Spleen (tissue), 11 donors: ENCODE measurements at regions not wholly inside any gene's neighbourhood (a gene's known extent, or its start where the extent isn't known, plus 50 kb on each side); places are given as distances from the start of the nearest gene placed in this dataset.

Experiments
- DNase-seq: peaks from one replicate; pipeline ENCODE4 v3.0.0-alpha.2; 2020
- H3K27ac ChIP-seq, 8 donors: fragments of 200-600 bp; sonication (generic) in 7 of 8; 1 replicate in 4 of 8; 2 replicates in 4 of 8; pipeline versions ENCODE4 v1.5.0 to v1.8.0; 2016 to 2021; ENCODE audit warnings: inconsistent platforms in 4 of 8, mild to moderate bottlenecking in 4 of 8, moderate library complexity in 1 of 8
- H3K27me3 ChIP-seq, 7 donors: fragments of 200-600 bp; sonication (generic) in 6 of 7; replicated peaks in 1 of 7; 1 replicate in 4 of 7; 2 replicates in 3 of 7; pipeline versions ENCODE4 v1.5.0 to v1.8.0; 2016 to 2021; ENCODE audit warnings: inconsistent platforms in 3 of 7, mild to moderate bottlenecking in 1 of 7
- H3K36me3 ChIP-seq, 6 donors: fragments of 200-600 bp; sonication (generic) in 5 of 6; 1 replicate in 4 of 6; 2 replicates in 2 of 6; pipeline versions ENCODE4 v1.5.0 to v1.8.0; 2016 to 2021; ENCODE audit warnings: inconsistent platforms in 2 of 6
- H3K4me1 ChIP-seq, 6 donors: fragments of 200-600 bp; sonication (generic) in 5 of 6; 1 replicate in 3 of 6; 2 replicates in 3 of 6; pipeline versions ENCODE4 v1.5.0 to v1.8.0; 2016 to 2021; ENCODE audit warnings: inconsistent platforms in 3 of 6
- H3K4me3 ChIP-seq, 8 donors: fragments of 200-600 bp; sonication (generic) in 7 of 8; 1 replicate in 4 of 8; 2 replicates in 4 of 8; pipeline versions ENCODE4 v1.5.0 to v1.8.0; 2016 to 2021; ENCODE audit warnings: inconsistent platforms in 4 of 8, mild to moderate bottlenecking in 4 of 8, moderate library complexity in 2 of 8
- H3K9me3 ChIP-seq, 8 donors: fragments of 200-600 bp; sonication (generic) in 7 of 8; 1 replicate in 4 of 8; 2 replicates in 4 of 8; pipeline versions ENCODE4 v1.5.0 to v1.8.0; 2016 to 2021; ENCODE audit warnings: inconsistent platforms in 4 of 8
- POLR2A ChIP-seq, 3 donors: fragments of 450-650 bp; IDR thresholded peaks; one replicate each; pipeline ENCODE4 v1.5.1; 2017; ENCODE audit warnings: antibody characterized with exemption in 3 of 3, mild to moderate bottlenecking in 1 of 3
- POLR2AphosphoS5 ChIP-seq, 3 donors: sonication (generic); formaldehyde crosslinking; IDR thresholded peaks; one replicate each; pipeline ENCODE4 v1.5.1; 2017; ENCODE audit warnings: antibody characterized with exemption in 3 of 3
- WGBS, 5 donors: extraction: QIAGEN DNeasy Blood & Tissue Kit in 3 of 5; methylation state at CpG; one replicate each; pipeline versions ENCODE4 v1.1.5 to v1.1.7; 2013 to 2018; 5-methylcytosine and 5-hydroxymethylcytosine counted together
- intact Hi-C: fragments of 100-400 bp; cut with DNase I; formaldehyde crosslinking; loops from one replicate; pipeline ENCODE4 v1.15.0; 2023; ENCODE audit warnings: low total_unique reads
- TF ChIP-seq, protein P1 (sequence below), 11 experiments: fragments of 200-600 bp in 7 of 11; fragments of 450-650 bp in 4 of 11; sonication (generic) in 4 of 11; IDR thresholded peaks in 8 of 11; conservative IDR thresholded peaks in 3 of 11; 1 replicate in 7 of 11; 2 replicates in 4 of 11; pipeline versions ENCODE4 v1.4.0 to v1.8.0; 2016 to 2021; ENCODE audit warnings: antibody characterized with exemption in 11 of 11, inconsistent platforms in 4 of 11, mild to moderate bottlenecking in 1 of 11
- donor health status: healthy with polysubstance abuse.
- donor health status: DM: no; HTN: no; CAD: no; lungs with moderate emphysema.
- donor health status: DM: no; HTN: no; CAD: no.
- donor health status: Bipolar disorder and iron deficiency.
- donor health status: healthy.
- donor health status: DM: no; HTN: no; CAD: no.
- donor health status: DM: yes; HTN: yes; CAD: no.

- intact Hi-C loops: no loop called here
- WGBS, 5 donors: 80 to 93% (median 91%) methylated on average over 2 of the region's 2 CpGs
- Histone ChIP-seq H3K9me3 (no peaks in the 10 kb centered on the region), H3K36me3 (no peaks in the 10 kb centered on the region), H3K27me3 (no peaks in the 10 kb centered on the region), H3K27ac (no peak overlapping the region), H3K4me1 (no peaks in the 10 kb centered on the region), H3K4me3 (no peak overlapping the region)
- TF ChIP-seq POLR2A (IDR thresholded peaks at IDR 0.05) (no peak), POLR2AphosphoS5 (IDR thresholded peaks at IDR 0.05) (no peak)
- TF ChIP-seq, protein P1, sequence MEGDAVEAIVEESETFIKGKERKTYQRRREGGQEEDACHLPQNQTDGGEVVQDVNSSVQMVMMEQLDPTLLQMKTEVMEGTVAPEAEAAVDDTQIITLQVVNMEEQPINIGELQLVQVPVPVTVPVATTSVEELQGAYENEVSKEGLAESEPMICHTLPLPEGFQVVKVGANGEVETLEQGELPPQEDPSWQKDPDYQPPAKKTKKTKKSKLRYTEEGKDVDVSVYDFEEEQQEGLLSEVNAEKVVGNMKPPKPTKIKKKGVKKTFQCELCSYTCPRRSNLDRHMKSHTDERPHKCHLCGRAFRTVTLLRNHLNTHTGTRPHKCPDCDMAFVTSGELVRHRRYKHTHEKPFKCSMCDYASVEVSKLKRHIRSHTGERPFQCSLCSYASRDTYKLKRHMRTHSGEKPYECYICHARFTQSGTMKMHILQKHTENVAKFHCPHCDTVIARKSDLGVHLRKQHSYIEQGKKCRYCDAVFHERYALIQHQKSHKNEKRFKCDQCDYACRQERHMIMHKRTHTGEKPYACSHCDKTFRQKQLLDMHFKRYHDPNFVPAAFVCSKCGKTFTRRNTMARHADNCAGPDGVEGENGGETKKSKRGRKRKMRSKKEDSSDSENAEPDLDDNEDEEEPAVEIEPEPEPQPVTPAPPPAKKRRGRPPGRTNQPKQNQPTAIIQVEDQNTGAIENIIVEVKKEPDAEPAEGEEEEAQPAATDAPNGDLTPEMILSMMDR (IDR thresholded peaks at IDR 0.05 in 8 of 11, conservative IDR thresholded peaks at IDR 0.05 in 3 of 11): no peak
- DNase-seq: no peak
Observed at GRCh38 chr12:65665817-65666216, 158.5 kb upstream of the HMGA2 start.

GRCh38 chr12:65666876-65667275, 157.4 kb upstream of the HMGA2 start:
- Histone ChIP-seq H3K4me1 (no peaks in the 10 kb centered on the region), H3K4me3 (no peak overlapping the region), H3K27me3 (no peaks in the 10 kb centered on the region), H3K9me3 (no peaks in the 10 kb centered on the region), H3K27ac (no peak overlapping the region), H3K36me3 (no peaks in the 10 kb centered on the region)
- DNase-seq: no peak
- WGBS, 5 donors: 50 to 70% (median 66%) methylated on average over 2 of the region's 2 CpGs
- TF ChIP-seq POLR2A (IDR thresholded peaks at IDR 0.05) (no peak), POLR2AphosphoS5 (IDR thresholded peaks at IDR 0.05) (no peak)
- TF ChIP-seq, protein P1 (IDR thresholded peaks at IDR 0.05 in 8 of 11, conservative IDR thresholded peaks at IDR 0.05 in 3 of 11): no peak
- intact Hi-C loops: no loop called here

DNA sequence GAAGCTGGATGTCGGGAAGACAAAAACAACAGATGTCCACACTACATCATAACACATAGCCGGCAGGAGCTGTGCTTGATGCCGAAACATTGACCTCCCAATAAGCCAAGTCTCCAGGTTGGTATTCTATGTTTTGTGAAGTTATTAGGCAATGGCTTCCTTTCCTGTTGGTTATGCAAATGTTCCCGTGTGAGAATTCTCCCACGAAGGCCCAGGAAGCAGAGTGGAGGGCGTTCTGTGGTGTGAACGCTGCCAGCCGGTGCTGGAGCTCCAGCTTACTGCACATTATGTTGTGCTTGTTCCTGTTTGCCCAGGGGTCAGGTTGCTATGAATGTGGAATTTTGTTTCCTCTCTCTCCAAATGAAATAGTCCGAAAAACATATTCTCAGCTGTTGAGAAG, 156.4 kb upstream of the HMGA2 start:
- TF ChIP-seq, protein P1 (IDR thresholded peaks at IDR 0.05 in 8 of 11, conservative IDR thresholded peaks at IDR 0.05 in 3 of 11): no peak
- TF ChIP-seq POLR2AphosphoS5 (IDR thresholded peaks at IDR 0.05) (no peak), POLR2A (IDR thresholded peaks at IDR 0.05) (no peak)
- no peaks in the 10 kb centered on the region for H3K36me3 ChIP-seq
- no peak overlapping the region for H3K4me3 ChIP-seq
- no peak overlapping the region for H3K27ac ChIP-seq
- H3K4me1 ChIP-seq: no peaks in the 10 kb centered on the region
- intact Hi-C loops: no loop called here
- no peaks in the 10 kb centered on the region for H3K9me3 ChIP-seq
- WGBS, 5 donors: 57 to 73% (median 69%) methylated on average over 7 to 9 of the region's 9 CpGs
- H3K27me3 ChIP-seq: no peaks in the 10 kb centered on the region
- no peak for DNase-seq

GRCh38 chr12:65668981-65669695, 155.1 kb upstream of the HMGA2 start:
- no peaks in the 10 kb centered on the region for H3K4me1 ChIP-seq
- no peak for DNase-seq
- WGBS, 5 donors: 88 to 94% (median 93%) methylated on average over 5 of the region's 5 CpGs
- TF ChIP-seq POLR2AphosphoS5 (IDR thresholded peaks at IDR 0.05) (no peak), POLR2A (IDR thresholded peaks at IDR 0.05) (no peak)
- TF ChIP-seq, protein P1 (IDR thresholded peaks at IDR 0.05 in 8 of 11, conservative IDR thresholded peaks at IDR 0.05 in 3 of 11): no peak
- intact Hi-C loops: no loop called here
- no peak overlapping the region for H3K27ac ChIP-seq
- no peaks in the 10 kb centered on the region for H3K27me3 ChIP-seq
- no peak overlapping the region for H3K4me3 ChIP-seq
- H3K9me3 ChIP-seq: no peaks in the 10 kb centered on the region
- H3K36me3 ChIP-seq: no peaks in the 10 kb centered on the region
